Activated T-helper 2 cell treated with anti-CD3 and anti-CD28 coated beads, Interferon-gamma antibody, Interleukin-2, Interleukin-4, amounts not matched to agents 10 μg/mL and 5 μg/mL and 100 μg/mL, durations not matched to agents 14 hours and 24 hours and 36 hours (primary cell): ENCODE measurements at regions not wholly inside any gene's neighbourhood (a gene's known extent, or its start where the extent isn't known, plus 50 kb on each side); places are given as distances from the start of the nearest gene placed in this dataset.

Experiments used
- DNase-seq: peaks from one replicate; pipeline ENCODE4 v3.0.0; 2021; ENCODE audit warnings: low spot score
- H3K27ac Mint-ChIP-seq: one replicate; pipeline ENCODE4 v1.8.0; 2021; ENCODE audit warnings: mixed read lengths
- H3K27me3 Mint-ChIP-seq: one replicate; pipeline ENCODE4 v1.8.0; 2021; ENCODE audit warnings: low read depth, mixed read lengths
- H3K36me3 Mint-ChIP-seq: one replicate; pipeline ENCODE4 v1.8.0; 2021; ENCODE audit warnings: low read depth, mixed read lengths
- H3K4me1 Mint-ChIP-seq: one replicate; pipeline ENCODE4 v1.8.0; 2021; ENCODE audit warnings: low read depth, mixed read lengths
- H3K4me3 Mint-ChIP-seq: one replicate; pipeline ENCODE4 v1.8.0; 2021; ENCODE audit warnings: low read depth, mild to moderate bottlenecking, moderate library complexity, mixed read lengths
- H3K9me3 Mint-ChIP-seq: one replicate; pipeline ENCODE4 v1.8.0; 2021; ENCODE audit warnings: mixed read lengths
- intact Hi-C: fragments of 100-400 bp; cut with micrococcal nuclease; formaldehyde crosslinking; loops from one replicate; pipeline ENCODE4 v1.15.1; 2023

DNA sequence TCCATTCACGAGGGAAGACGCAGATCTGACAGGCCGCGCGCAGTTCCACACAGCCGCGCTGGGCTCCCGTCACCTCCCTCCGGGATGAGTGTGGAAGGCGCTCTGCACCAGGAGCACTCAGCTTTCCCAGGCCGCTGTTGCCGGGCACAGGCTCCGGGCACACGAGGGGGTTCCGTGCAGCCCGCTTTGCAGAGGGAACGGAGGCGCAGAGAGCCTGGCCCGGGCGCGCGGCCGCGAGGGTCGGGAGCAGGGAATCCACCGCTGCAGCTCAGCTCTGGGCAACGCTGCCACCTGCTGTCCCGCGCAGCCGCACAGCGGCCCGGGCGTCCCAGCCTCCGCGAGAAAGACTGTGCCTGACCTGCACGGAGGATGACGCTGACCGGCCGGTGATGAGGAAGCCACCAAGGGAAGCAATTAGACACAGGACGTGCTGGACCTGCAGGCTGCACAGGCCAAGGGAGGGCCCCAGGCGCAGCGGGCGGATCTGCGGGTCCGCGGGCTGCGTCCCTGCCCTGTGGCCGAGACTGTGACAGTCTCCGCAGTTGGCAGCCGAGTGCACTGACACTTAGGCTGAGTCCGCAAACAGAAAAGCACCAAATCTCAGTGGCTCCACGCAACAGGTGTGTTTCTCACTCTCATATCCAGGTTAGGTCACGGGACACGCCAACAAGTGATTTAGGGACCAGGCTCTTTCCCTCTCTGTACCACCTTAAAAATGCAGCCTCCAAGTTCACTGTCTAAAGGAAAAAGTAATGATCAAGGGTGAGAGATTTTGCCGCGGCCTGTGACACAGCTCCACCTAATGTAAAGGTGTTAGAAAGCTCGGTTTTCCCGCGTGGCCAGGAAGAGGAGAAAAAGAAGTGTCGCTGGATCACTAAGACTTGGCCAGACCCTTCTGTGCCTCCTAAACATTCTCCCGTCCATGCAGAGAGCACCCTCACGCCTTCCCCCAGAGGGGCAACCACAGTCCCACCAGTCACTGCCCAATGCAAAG lies 94.5 kb downstream of the SEC61G start:
- no peaks in the 10 kb centered on the region for H3K36me3 Mint-ChIP-seq
- no peak for DNase-seq
- peaks cover 17% of the 10 kb centered on the region for H3K27me3 Mint-ChIP-seq
- H3K27ac Mint-ChIP-seq, result no peak overlapping the region
- peaks cover 5% of the 10 kb centered on the region for H3K4me1 Mint-ChIP-seq
- intact Hi-C loops, result no loop called here
- H3K4me3 Mint-ChIP-seq, result peak overlapping the region; percentile 34
- no peaks in the 10 kb centered on the region for H3K9me3 Mint-ChIP-seq

DNA sequence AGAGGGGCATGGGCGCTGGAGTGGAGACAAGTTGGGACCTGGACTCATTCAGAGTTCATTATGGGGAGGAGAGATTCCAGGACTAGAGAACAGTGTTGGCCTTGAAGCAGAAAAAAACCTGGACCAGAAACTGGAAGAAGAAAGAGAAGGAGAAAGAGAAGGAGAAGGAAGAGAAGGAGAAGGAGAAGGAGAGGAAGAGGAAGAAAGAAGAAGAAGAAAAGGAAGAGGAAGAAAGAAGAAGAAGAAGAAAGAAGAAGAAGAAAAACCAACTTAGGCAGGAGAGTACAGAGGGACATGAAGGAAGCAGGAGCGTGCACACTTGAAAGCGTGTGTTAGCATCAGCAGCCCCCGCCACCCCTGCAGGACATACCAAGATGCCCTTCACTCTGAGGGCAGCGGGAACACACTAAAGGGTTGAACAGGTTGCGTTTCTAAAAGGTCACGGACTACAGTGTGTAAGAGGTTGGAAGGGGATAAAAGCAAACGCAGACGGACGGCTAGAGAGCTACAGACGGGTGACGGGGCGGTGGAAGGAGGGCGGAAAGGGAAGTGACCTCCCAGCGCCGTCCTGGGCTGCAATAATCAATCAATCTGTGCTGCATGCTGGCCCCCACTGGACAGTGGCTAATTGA lies 95.3 kb downstream of the SEC61G start:
- H3K27me3 Mint-ChIP-seq, result peaks cover 17% of the 10 kb centered on the region
- H3K4me3 Mint-ChIP-seq, result peak overlapping the region; percentile 34
- intact Hi-C loops, result no loop called here
- H3K36me3 Mint-ChIP-seq, result no peaks in the 10 kb centered on the region
- no peak overlapping the region for H3K27ac Mint-ChIP-seq
- peaks cover 5% of the 10 kb centered on the region for H3K4me1 Mint-ChIP-seq
- no peak for DNase-seq
- H3K9me3 Mint-ChIP-seq, result peaks cover 3% of the 10 kb centered on the region

DNA sequence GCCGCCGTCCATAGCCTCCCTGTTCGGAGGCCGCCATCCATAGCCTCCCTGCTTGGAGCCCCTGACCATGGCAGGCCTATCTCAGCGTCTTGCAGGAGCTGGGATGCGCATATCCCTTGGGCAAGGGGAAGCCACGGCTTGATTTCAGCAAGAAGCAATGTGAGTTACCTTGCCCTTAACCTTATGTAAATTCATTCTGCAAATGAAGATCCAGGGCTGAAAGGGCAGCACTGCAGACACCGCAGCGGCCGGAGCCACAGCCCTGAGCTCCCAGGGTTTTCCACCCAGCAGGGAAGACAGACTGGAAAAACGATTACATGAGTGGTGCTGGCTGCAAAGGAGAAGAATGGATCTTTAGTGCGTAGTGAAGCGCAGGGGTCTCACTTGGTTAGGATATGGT lies 95.8 kb downstream of the SEC61G start:
- intact Hi-C loops, result no loop called here
- peaks cover 5% of the 10 kb centered on the region for H3K9me3 Mint-ChIP-seq
- H3K27me3 Mint-ChIP-seq, result peaks cover 17% of the 10 kb centered on the region
- H3K4me1 Mint-ChIP-seq, result peaks cover 5% of the 10 kb centered on the region
- no peak overlapping the region for H3K27ac Mint-ChIP-seq
- no peak overlapping the region for H3K4me3 Mint-ChIP-seq
- no peak for DNase-seq
- no peaks in the 10 kb centered on the region for H3K36me3 Mint-ChIP-seq

DNA sequence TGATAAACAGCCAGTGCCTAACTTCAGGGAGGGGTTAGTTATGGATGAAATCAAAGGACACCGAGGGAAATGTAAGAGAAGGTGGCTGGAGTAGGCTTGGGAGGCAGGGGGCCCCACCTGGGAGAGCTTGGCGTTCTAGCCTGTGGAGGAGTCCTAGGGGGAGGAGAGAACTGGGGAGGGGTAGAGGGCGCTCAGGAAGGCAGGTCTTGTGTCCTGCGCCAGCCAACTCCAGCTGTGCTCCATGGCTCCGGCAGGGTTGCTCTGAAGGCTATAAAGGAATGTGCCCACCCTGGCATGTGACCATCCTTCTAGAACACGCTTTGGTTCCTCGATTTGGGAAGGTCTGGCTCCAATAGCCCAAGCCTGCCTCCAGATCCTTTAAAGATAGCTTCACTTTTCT lies 96.3 kb downstream of the SEC61G start:
- Mint-ChIP-seq H3K9me3 (peaks cover 10% of the 10 kb centered on the region), H3K27me3 (peaks cover 17% of the 10 kb centered on the region), H3K4me1 (peaks cover 5% of the 10 kb centered on the region), H3K27ac (no peak overlapping the region), H3K36me3 (no peaks in the 10 kb centered on the region), H3K4me3 (no peak overlapping the region)
- intact Hi-C loops, result no loop called here
- DNase-seq, result no peak

DNA sequence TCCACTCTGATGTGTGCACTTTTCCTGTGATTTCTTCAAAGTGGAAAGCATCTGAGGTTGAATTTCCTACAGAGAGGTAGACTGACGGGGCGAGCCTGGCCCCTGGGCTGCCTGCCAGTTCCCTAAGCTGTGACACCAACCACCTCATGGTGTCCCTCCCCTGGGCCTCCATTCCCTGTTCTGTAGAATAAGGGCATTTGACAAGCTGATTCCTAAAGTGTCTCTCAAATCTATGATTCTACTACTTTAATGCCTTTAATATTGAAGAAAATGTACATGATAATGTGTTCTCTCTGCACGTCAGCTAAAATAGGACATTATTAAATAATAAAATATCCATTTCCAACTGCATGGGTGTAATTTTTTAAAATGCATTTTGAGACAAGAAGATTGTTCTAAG lies 105.1 kb downstream of the SEC61G start:
- no peaks in the 10 kb centered on the region for H3K4me1 Mint-ChIP-seq
- no peak overlapping the region for H3K4me3 Mint-ChIP-seq
- peaks cover 14% of the 10 kb centered on the region for H3K9me3 Mint-ChIP-seq
- no peak overlapping the region for H3K27ac Mint-ChIP-seq
- no peaks in the 10 kb centered on the region for H3K27me3 Mint-ChIP-seq
- intact Hi-C loops, result no loop called here
- H3K36me3 Mint-ChIP-seq, result no peaks in the 10 kb centered on the region
- no peak for DNase-seq

DNA sequence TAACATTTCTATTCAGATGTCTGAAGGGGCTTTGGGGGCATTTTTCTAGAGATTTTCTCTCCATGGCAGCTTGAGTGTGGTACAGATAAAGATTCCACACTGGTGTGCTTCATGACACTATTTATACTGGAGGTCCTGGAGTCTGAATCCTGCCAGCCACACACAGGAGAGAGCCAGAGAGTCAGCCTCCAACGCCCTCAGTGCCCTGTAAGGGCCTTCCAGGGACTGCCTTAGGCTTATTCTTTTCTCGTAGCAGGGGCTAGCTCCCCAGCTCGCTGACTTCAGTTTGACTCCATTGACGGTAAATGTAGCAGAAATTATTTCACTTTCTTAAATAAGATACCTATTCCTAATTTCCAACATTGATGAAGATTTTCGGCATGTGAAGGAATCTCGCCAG lies 100.9 kb downstream of the VSTM2A start:
- DNase-seq, result no peak
- Mint-ChIP-seq H3K9me3 (peaks cover 7% of the 10 kb centered on the region), H3K27ac (no peak overlapping the region), H3K4me1 (no peaks in the 10 kb centered on the region), H3K36me3 (no peaks in the 10 kb centered on the region), H3K4me3 (no peak overlapping the region), H3K27me3 (no peaks in the 10 kb centered on the region)
- intact Hi-C loops, result no loop called here

DNA sequence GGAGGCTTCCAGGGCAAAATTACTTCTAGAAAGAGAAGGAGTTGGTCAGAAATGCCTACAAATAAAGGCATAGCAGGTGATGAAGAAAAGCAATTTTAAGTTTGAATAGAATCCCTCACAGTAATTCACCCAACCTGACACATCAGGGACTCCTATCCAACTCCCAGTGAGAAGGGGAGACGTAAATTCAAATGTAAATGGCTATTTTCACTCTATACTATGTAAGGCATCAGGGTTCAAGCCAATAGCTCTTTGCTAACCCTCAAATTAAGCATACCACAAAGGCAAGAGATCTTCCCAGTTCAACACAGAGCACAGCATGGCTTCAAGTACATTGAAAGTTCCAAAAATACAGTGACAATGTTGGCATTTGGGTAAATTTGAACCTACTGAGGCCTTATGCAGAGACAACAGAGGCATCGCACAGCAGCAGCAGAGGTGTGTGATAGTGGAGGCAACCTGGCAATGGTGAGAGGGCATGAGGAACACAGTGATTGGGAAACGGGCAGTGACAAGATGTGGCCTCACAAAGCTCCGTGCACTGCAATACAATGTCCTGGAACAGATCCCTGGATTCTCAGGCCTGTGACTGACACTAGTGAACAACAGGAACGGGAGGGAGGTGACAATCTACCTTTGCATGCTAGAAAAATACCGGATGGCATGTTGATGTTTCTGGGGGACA lies 95.7 kb downstream of the VSTM2A start:
- Mint-ChIP-seq H3K4me1 (no peaks in the 10 kb centered on the region), H3K4me3 (no peak overlapping the region), H3K27me3 (no peaks in the 10 kb centered on the region), H3K27ac (no peak overlapping the region), H3K36me3 (no peaks in the 10 kb centered on the region), H3K9me3 (peaks cover 4% of the 10 kb centered on the region)
- no peak for DNase-seq
- intact Hi-C loops, result no loop called here

DNA sequence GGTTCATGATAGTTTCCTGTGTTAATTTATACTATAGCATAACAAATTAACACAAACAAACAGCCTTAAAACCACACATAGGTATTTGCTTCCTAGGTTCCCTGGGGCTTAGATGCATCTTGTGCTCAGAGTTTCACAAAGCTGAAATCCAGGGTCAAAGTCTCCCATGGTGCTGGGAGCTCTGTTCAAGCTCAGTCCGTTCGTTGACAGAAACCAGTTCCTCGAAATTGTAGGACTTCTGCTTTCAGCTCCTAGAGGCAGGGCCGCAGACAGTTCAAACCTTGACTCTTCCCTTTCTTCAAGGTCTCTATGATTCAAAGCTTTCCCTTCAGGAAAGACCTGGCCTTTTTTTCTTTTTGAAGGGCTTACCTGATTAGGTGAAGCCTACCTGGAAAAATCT lies 90.5 kb downstream of the VSTM2A start:
- Mint-ChIP-seq H3K9me3 (peaks cover 11% of the 10 kb centered on the region), H3K27me3 (no peaks in the 10 kb centered on the region), H3K36me3 (no peaks in the 10 kb centered on the region), H3K27ac (no peak overlapping the region), H3K4me3 (no peak overlapping the region), H3K4me1 (no peaks in the 10 kb centered on the region)
- intact Hi-C loops, result no loop called here
- DNase-seq, result no peak

DNA sequence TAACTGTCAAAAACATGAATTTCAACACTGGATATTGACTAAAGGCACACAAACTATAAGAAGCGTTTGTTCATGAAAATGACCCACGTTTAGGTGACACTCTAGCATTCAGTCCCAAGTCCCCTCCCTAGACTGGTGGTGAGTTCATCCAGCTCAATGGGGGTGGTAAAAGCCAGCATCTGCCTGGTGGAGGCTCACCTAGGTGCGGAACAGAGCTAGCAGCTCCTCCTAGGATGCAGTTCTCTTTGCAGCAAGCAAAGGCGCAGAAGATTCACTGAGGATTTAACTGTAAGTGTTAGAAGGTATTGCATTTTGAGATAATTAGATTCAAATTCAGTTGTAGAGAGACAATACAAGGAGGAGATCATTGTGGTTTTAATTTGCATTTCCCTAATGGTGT lies 87.6 kb downstream of the VSTM2A start:
- H3K4me1 Mint-ChIP-seq, result no peaks in the 10 kb centered on the region
- no peak overlapping the region for H3K27ac Mint-ChIP-seq
- intact Hi-C loops, result no loop called here
- peaks cover 13% of the 10 kb centered on the region for H3K9me3 Mint-ChIP-seq
- no peak overlapping the region for H3K4me3 Mint-ChIP-seq
- H3K27me3 Mint-ChIP-seq, result no peaks in the 10 kb centered on the region
- H3K36me3 Mint-ChIP-seq, result no peaks in the 10 kb centered on the region
- DNase-seq, result no peak

DNA sequence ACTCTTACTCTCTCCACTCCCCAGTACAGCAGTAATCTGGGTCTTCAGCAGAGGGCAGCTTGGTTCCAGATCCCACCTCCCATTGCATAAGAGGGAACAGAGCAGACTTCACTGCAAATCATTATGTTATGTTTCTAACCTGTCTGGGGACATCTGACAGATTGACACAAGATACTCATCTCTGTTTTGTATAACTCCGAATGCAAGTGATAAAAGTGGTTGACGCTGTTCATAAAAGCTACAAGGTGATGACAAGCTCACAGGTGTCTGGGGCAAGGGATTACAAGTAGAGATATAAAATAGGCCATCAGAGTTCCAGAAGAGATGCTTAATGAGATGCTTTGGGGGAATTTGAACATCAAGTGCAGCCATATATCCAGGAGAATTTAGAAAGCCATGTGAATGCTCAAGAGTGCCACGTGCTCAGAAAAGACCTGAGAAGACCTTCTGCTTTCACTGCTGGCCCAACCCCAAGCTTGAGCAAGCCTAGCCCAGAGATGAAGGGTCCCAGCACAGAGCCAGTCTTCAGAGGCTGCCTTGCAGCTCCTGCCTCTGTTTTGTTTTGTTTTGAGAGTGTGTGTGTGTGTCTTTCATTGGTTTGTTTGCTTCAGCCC lies 80.6 kb downstream of the VSTM2A start:
- no peaks in the 10 kb centered on the region for H3K36me3 Mint-ChIP-seq
- H3K4me3 Mint-ChIP-seq, result no peak overlapping the region
- intact Hi-C loops, result no loop called here
- DNase-seq, result no peak
- no peaks in the 10 kb centered on the region for H3K27me3 Mint-ChIP-seq
- H3K9me3 Mint-ChIP-seq, result peaks cover 18% of the 10 kb centered on the region
- H3K4me1 Mint-ChIP-seq, result no peaks in the 10 kb centered on the region
- H3K27ac Mint-ChIP-seq, result no peak overlapping the region
